B cell (primary cell): ENCODE measurements at regions not wholly inside any gene's neighbourhood (a gene's known extent, or its start where the extent isn't known, plus 50 kb on each side); places are given as distances from the start of the nearest gene placed in this dataset.

Experiments used
- ATAC-seq: fragments of 200-7000 bp; cut with Tn5 transposase; one replicate; pipeline ENCODE4 v1.10.0; 2021; ENCODE audit warnings: low read depth, mild to moderate bottlenecking, moderate number of reproducible peaks, moderate library complexity
- CTCF ChIA-PET: fragments of 350-600 bp; sonication (Branson Sonifier 250); formaldehyde crosslinking; loops from one replicate; lab custom pipeline; 2021; ENCODE audit warnings: antibody characterized with exemption, inconsistent platforms; lab: Charles Lee
- POLR2A ChIA-PET: fragments of 350-600 bp; sonication (Branson Sonifier 250); formaldehyde crosslinking; loops from one replicate; lab custom pipeline; 2021; ENCODE audit warnings: antibody characterized with exemption; lab: Charles Lee
- DNase-seq: peaks from one replicate; pipeline ENCODE4 v3.0.0; 2013
- H2AFZ ChIP-seq: 2 replicates; pipeline ENCODE4 v1.6.1; 2012; ENCODE audit warnings: mild to moderate bottlenecking, low read depth, low read length; ENCODE audit not compliant: insufficient read depth, poor library complexity, severe bottlenecking
- H3K27ac ChIP-seq, 2 donors: 1 replicate in 1 of 2; 2 replicates in 1 of 2; pipeline ENCODE4 v1.5.1; 2012 to 2013; ENCODE audit warnings: low read length in 2 of 2, mild to moderate bottlenecking in 2 of 2, moderate library complexity in 1 of 2
- H3K27me3 ChIP-seq, 4 experiments: fragments of 200-600 bp in 1 of 4; sonication (generic) in 1 of 4; replicated peaks in 1 of 4; 1 replicate in 2 of 4; 2 replicates in 2 of 4; pipeline versions ENCODE4 v1.6.1 to v1.7.0; 2013 to 2016; ENCODE audit warnings: low read length in 3 of 4, mild to moderate bottlenecking in 2 of 4, mixed read lengths in 1 of 4, moderate library complexity in 1 of 4; ENCODE audit not compliant: insufficient read depth in 4 of 4, control insufficient read depth in 3 of 4; ENCODE audit errors: control extremely low read depth in 1 of 4
- H3K36me3 ChIP-seq, 2 experiments: replicated peaks in 1 of 2; 1 replicate in 1 of 2; 2 replicates in 1 of 2; pipeline versions ENCODE4 v1.6.1 to v1.7.1; 2013; ENCODE audit warnings: low read length in 1 of 2; ENCODE audit not compliant: insufficient read depth in 2 of 2, control insufficient read depth in 1 of 2; ENCODE audit errors: control extremely low read depth in 1 of 2, extremely low read depth in 1 of 2
- H3K4me1 ChIP-seq, 2 donors: fragments of 200-600 bp in 1 of 2; sonication (generic) in 1 of 2; 1 replicate in 1 of 2; 2 replicates in 1 of 2; pipeline versions ENCODE4 v1.5.1 to v1.6.1; 2013 to 2017; ENCODE audit warnings: low read length in 2 of 2; ENCODE audit not compliant: control insufficient read depth in 2 of 2, insufficient read depth in 2 of 2
- H3K4me2 ChIP-seq: replicated peaks from 2 replicates; pipeline ENCODE3; 2012; ENCODE audit warnings: mild to moderate bottlenecking, low read depth, low read length; ENCODE audit not compliant: poor library complexity, severe bottlenecking
- H3K4me3 ChIP-seq, 5 experiments: fragments of 200-600 bp in 1 of 5; sonication (generic) in 1 of 5; 1 replicate in 3 of 5; 2 replicates in 2 of 5; pipeline versions ENCODE4 v1.5.1 to v1.7.0; 2011 to 2016; ENCODE audit warnings: low read length in 4 of 5, mild to moderate bottlenecking in 4 of 5, low read depth in 2 of 5, control low read depth in 1 of 5, moderate library complexity in 1 of 5; ENCODE audit not compliant: insufficient read depth in 1 of 5; ENCODE audit errors: control extremely low read depth in 1 of 5, extremely low read depth in 1 of 5
- H3K79me2 ChIP-seq: fragments of 200-600 bp; sonication (generic); one replicate; pipeline ENCODE4 v1.6.0; 2016; ENCODE audit warnings: low read length; ENCODE audit not compliant: control insufficient read depth, insufficient read depth
- H3K9ac ChIP-seq: fragments of 200-600 bp; sonication (generic); 2 replicates; pipeline ENCODE4 v1.6.1; 2017; ENCODE audit warnings: mild to moderate bottlenecking, low read length, moderate library complexity
- H3K9me3 ChIP-seq, 3 donors: one replicate each; pipeline versions ENCODE4 v1.6.1 to v1.7.1; 2013; ENCODE audit warnings: low read length in 2 of 3; ENCODE audit not compliant: control insufficient read depth in 2 of 3, insufficient read depth in 1 of 3; ENCODE audit errors: control extremely low read depth in 1 of 3
- H4K20me1 ChIP-seq: 2 replicates; pipeline ENCODE4 v1.6.0; 2012; ENCODE audit warnings: mild to moderate bottlenecking, low read length; ENCODE audit not compliant: insufficient read depth, control insufficient read depth, poor library complexity, severe bottlenecking
- H3K27ac Mint-ChIP-seq: one replicate; pipeline ENCODE4 v1.8.0; 2021; ENCODE audit warnings: mixed read lengths
- H3K27me3 Mint-ChIP-seq: one replicate; pipeline ENCODE4 v1.8.0; 2021; ENCODE audit warnings: mixed read lengths
- H3K4me1 Mint-ChIP-seq: one replicate; pipeline ENCODE4 v1.8.0; 2021; ENCODE audit warnings: mixed read lengths
- H3K4me3 Mint-ChIP-seq: one replicate; pipeline ENCODE4 v1.8.0; 2021; ENCODE audit warnings: mixed read lengths
- H3K9me3 Mint-ChIP-seq: one replicate; pipeline ENCODE4 v1.8.0; 2022; ENCODE audit warnings: mixed read lengths; ENCODE audit not compliant: insufficient read depth
- CTCF ChIP-seq: fragments of 200-600 bp; IDR thresholded peaks from one replicate; pipeline ENCODE4 v1.8.0; 2022; ENCODE audit warnings: antibody characterized with exemption, mild to moderate bottlenecking
- EZH2 ChIP-seq: IDR thresholded peaks from 2 replicates; pipeline ENCODE4 v1.6.1; 2012; ENCODE audit warnings: borderline replicate concordance, low read depth, mild to moderate bottlenecking, moderate library complexity, low read length; ENCODE audit not compliant: insufficient read depth, poor library complexity, severe bottlenecking
- WGBS: methylation state at CpG from one replicate; pipeline ENCODE4 v1.1.5; 2013; ENCODE audit warnings: missing lambda C conversion rate; ENCODE audit not compliant: insufficient coverage; 5-methylcytosine and 5-hydroxymethylcytosine counted together
- intact Hi-C: fragments of 100-400 bp; cut with micrococcal nuclease; formaldehyde crosslinking; loops from one replicate; pipeline ENCODE4 v1.10.0; 2022

GRCh38 chr11:100575860-100576717 lies 111.0 kb upstream of the ARHGAP42 start:
- Histone ChIP-seq H3K27me3 (peaks cover 0 to 3% (median 0%) of the 10 kb centered on the region in 4 experiments), H3K4me2 (no peak overlapping the region), H3K9me3 (no peaks in the 10 kb centered on the region), H4K20me1 (no peaks in the 10 kb centered on the region), H3K4me1 (peaks cover 0 to under 1% of the 10 kb centered on the region in 2 donors), H3K9ac (no peak overlapping the region), H3K36me3 (no peaks in the 10 kb centered on the region), H3K27ac (no peak overlapping the region), H3K79me2 (no peaks in the 10 kb centered on the region), H3K4me3 (no peak overlapping the region), H2AFZ (no peak overlapping the region)
- Mint-ChIP-seq H3K27me3 (peaks cover 9% of the 10 kb centered on the region), H3K9me3 (no peaks in the 10 kb centered on the region), H3K27ac (no peak overlapping the region), H3K4me3 (no peak overlapping the region), H3K4me1 (peaks cover 2% of the 10 kb centered on the region)
- TF ChIP-seq EZH2 (no peak), CTCF (peak; percentile 96)
- intact Hi-C loops: loop anchor here (1.0 to 10.0 kb wide), 5 partner anchors 106 to 1269 kb away; partner anchors contain the start of gene ARHGAP42
- POLR2A ChIA-PET: no interaction called here
- ATAC-seq (peak; percentile 51), DNase-seq (peak; percentile 73)
- WGBS: no CpG with 5 or more reads among the region's 4 CpGs
- CTCF ChIA-PET: interaction anchor here (0.6 to 4.3 kb wide), 33 partner anchors 8 to 1432 kb away, joined by 3 to 69 read pairs (median 4); no protein-coding TSS in a partner anchor

GRCh38 chr11:100576718-100577021 lies 110.4 kb upstream of the ARHGAP42 start:
- ATAC-seq (no peak), DNase-seq (no peak)
- Mint-ChIP-seq H3K4me3 (no peak overlapping the region), H3K9me3 (no peaks in the 10 kb centered on the region), H3K4me1 (peaks cover 2% of the 10 kb centered on the region), H3K27ac (no peak overlapping the region), H3K27me3 (peaks cover 9% of the 10 kb centered on the region)
- Histone ChIP-seq H3K27ac (no peak overlapping the region), H3K9me3 (no peaks in the 10 kb centered on the region), H3K36me3 (no peaks in the 10 kb centered on the region), H3K9ac (no peak overlapping the region), H4K20me1 (no peaks in the 10 kb centered on the region), H3K4me1 (peaks cover 5 to 7% of the 10 kb centered on the region in 2 donors), H3K27me3 (peaks cover 0 to 3% (median 0%) of the 10 kb centered on the region in 4 experiments), H3K4me3 (no peak overlapping the region), H3K4me2 (no peak overlapping the region), H2AFZ (no peak overlapping the region), H3K79me2 (no peaks in the 10 kb centered on the region)
- WGBS: no CpG with 5 or more reads among the region's 3 CpGs
- CTCF ChIA-PET: interaction anchor here (0.6 to 4.3 kb wide), 34 partner anchors 9 to 1431 kb away, joined by 3 to 69 read pairs (median 4); no protein-coding TSS in a partner anchor
- intact Hi-C loops: loop anchor here (1.0 to 10.0 kb wide), 5 partner anchors 106 to 1268 kb away; partner anchors contain the start of gene ARHGAP42
- TF ChIP-seq CTCF (peak; percentile 46), EZH2 (no peak)
- POLR2A ChIA-PET: no interaction called here
